Sigmoid colon (tissue), 4 donors: ENCODE measurements at regions not wholly inside any gene's neighbourhood (a gene's known extent, or its start where the extent isn't known, plus 50 kb on each side); places are given as distances from the start of the nearest gene placed in this dataset.

Experiments
- EP300 ChIP-seq, 4 donors: sonication (generic); formaldehyde crosslinking; IDR thresholded peaks; one replicate each; pipeline ENCODE4 v1.6.1; 2017; ENCODE audit warnings: antibody characterized with exemption in 4 of 4
- POLR2A ChIP-seq, 2 donors: fragments of 450-650 bp; IDR thresholded peaks; one replicate each; pipeline ENCODE4 v1.6.1; 2016; ENCODE audit warnings: antibody characterized with exemption in 2 of 2, mild to moderate bottlenecking in 2 of 2, moderate library complexity in 2 of 2
- TF ChIP-seq, protein P1 (sequence below), 4 experiments: fragments of 450-650 bp in 3 of 4; fragments of 200-600 bp in 1 of 4; IDR thresholded peaks; one replicate each; pipeline ENCODE4 v1.5.1; 2016 to 2019; ENCODE audit warnings: antibody characterized with exemption in 4 of 4, mild to moderate bottlenecking in 3 of 4, moderate library complexity in 2 of 4

GRCh38 chr5:2282893-2283292 is 400.2 kb upstream of the IRX4 start:
- TF ChIP-seq, protein P1, sequence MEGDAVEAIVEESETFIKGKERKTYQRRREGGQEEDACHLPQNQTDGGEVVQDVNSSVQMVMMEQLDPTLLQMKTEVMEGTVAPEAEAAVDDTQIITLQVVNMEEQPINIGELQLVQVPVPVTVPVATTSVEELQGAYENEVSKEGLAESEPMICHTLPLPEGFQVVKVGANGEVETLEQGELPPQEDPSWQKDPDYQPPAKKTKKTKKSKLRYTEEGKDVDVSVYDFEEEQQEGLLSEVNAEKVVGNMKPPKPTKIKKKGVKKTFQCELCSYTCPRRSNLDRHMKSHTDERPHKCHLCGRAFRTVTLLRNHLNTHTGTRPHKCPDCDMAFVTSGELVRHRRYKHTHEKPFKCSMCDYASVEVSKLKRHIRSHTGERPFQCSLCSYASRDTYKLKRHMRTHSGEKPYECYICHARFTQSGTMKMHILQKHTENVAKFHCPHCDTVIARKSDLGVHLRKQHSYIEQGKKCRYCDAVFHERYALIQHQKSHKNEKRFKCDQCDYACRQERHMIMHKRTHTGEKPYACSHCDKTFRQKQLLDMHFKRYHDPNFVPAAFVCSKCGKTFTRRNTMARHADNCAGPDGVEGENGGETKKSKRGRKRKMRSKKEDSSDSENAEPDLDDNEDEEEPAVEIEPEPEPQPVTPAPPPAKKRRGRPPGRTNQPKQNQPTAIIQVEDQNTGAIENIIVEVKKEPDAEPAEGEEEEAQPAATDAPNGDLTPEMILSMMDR (IDR thresholded peaks at IDR 0.05): no peak
- no peak for TF ChIP-seq POLR2A (IDR thresholded peaks at IDR 0.05)
- TF ChIP-seq EP300 (IDR thresholded peaks at IDR 0.05): no peak
